Gastroesophageal sphincter (tissue), 4 donors: ENCODE measurements at regions not wholly inside any gene's neighbourhood (a gene's known extent, or its start where the extent isn't known, plus 50 kb on each side); places are given as distances from the start of the nearest gene placed in this dataset.

Experiments
- ATAC-seq: fragments of 150-250 bp; one replicate; pipeline ENCODE4 v1.9.1; 2016; ENCODE audit warnings: mild to moderate bottlenecking, moderate library complexity
- H3K27ac ChIP-seq, 4 donors: fragments of 200-600 bp; sonication (generic) in 3 of 4; 1 replicate in 3 of 4; 2 replicates in 1 of 4; pipeline ENCODE4 v1.5.1; 2016 to 2019
- H3K27me3 ChIP-seq: fragments of 200-600 bp; sonication (generic); one replicate; pipeline ENCODE4 v1.5.1; 2019
- H3K36me3 ChIP-seq, 2 donors: fragments of 200-600 bp; sonication (generic); one replicate each; pipeline ENCODE4 v1.5.1; 2019; ENCODE audit warnings: control low read depth in 1 of 2
- H3K4me1 ChIP-seq, 3 donors: fragments of 200-600 bp; sonication (generic); 1 replicate in 2 of 3; 2 replicates in 1 of 3; pipeline ENCODE4 v1.5.1; 2016 to 2019; ENCODE audit warnings: control low read depth in 2 of 3
- H3K4me3 ChIP-seq, 2 donors: fragments of 200-600 bp; sonication (generic); one replicate each; pipeline ENCODE4 v1.5.1; 2019; ENCODE audit warnings: mild to moderate bottlenecking in 1 of 2, moderate library complexity in 1 of 2
- H3K9me3 ChIP-seq, 3 donors: fragments of 200-600 bp; sonication (generic); one replicate each; pipeline ENCODE4 v1.5.1; 2017 to 2019; ENCODE audit warnings: control low read depth in 2 of 3
- EP300 ChIP-seq: sonication (generic); formaldehyde crosslinking; IDR thresholded peaks from one replicate; pipeline ENCODE4 v1.6.1; 2017; ENCODE audit warnings: antibody characterized with exemption, mild to moderate bottlenecking
- POLR2A ChIP-seq, 2 donors: fragments of 450-650 bp; IDR thresholded peaks; one replicate each; pipeline ENCODE4 v1.6.1; 2017; ENCODE audit warnings: antibody characterized with exemption in 2 of 2, mild to moderate bottlenecking in 2 of 2, moderate library complexity in 1 of 2
- POLR2AphosphoS5 ChIP-seq: sonication (generic); formaldehyde crosslinking; IDR thresholded peaks from one replicate; pipeline ENCODE4 v1.6.1; 2017; ENCODE audit warnings: antibody characterized with exemption
- WGBS, 2 donors: methylation state at CpG; one replicate each; pipeline ENCODE4 v1.1.5; 2018; ENCODE audit warnings: low coverage in 1 of 2; 5-methylcytosine and 5-hydroxymethylcytosine counted together
- TF ChIP-seq, protein P1 (sequence below), 4 experiments: fragments of 200-600 bp in 2 of 4; fragments of 450-650 bp in 2 of 4; sonication (generic) in 1 of 4; IDR thresholded peaks; one replicate each; pipeline ENCODE4 v1.5.1; 2017 to 2019; ENCODE audit warnings: antibody characterized with exemption in 4 of 4, mild to moderate bottlenecking in 2 of 4, moderate library complexity in 2 of 4

DNA sequence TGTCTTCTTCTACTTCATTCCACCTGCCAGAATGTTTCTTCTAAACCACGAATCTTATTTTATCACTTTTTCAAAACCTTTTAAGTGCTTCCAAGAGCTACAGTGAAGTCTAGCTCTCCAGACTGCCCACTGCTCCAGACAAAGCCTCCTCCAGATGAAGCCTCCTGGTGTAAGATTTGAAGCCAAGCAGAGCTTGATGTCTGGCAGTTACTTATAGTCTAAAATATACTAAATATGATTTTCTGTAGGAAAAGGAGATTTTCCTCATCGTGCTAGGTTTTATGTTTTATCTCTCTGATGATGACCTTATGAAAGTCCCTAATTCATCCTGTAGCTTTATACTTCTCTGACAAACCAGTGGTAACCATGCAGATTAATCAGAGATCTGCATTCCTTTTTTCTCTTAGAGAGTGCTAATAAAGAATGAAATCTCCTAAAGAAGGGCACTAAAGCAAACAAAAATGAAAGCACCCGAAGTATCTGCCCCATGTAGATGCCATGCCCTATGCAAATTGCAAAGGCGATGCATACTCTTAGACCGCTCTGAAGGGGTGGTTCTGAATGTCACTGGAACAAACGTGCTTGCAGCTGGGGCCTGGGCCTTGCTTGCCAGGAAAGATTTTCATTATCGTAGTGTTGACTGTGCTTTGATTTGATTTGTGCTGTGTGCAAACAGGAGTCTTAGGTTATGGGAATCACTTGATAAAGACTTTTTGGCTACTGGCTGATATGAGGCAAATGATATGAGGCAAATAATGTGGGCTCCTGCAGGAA lies 314.2 kb downstream of the PID1 start:
- no peaks in the 10 kb centered on the region for H3K4me1 ChIP-seq
- no peak for ATAC-seq
- no peak overlapping the region for H3K27ac ChIP-seq
- no peaks in the 10 kb centered on the region for H3K9me3 ChIP-seq
- no peaks in the 10 kb centered on the region for H3K27me3 ChIP-seq
- WGBS, 2 donors = 50 to 57% methylated on average over 3 to 7 of the region's 7 CpGs
- no peak overlapping the region for H3K4me3 ChIP-seq
- H3K36me3 ChIP-seq = no peaks in the 10 kb centered on the region
- no peak for TF ChIP-seq POLR2A (IDR thresholded peaks at IDR 0.05)
- no peak for TF ChIP-seq EP300
- TF ChIP-seq POLR2AphosphoS5 = no peak
- TF ChIP-seq, protein P1, sequence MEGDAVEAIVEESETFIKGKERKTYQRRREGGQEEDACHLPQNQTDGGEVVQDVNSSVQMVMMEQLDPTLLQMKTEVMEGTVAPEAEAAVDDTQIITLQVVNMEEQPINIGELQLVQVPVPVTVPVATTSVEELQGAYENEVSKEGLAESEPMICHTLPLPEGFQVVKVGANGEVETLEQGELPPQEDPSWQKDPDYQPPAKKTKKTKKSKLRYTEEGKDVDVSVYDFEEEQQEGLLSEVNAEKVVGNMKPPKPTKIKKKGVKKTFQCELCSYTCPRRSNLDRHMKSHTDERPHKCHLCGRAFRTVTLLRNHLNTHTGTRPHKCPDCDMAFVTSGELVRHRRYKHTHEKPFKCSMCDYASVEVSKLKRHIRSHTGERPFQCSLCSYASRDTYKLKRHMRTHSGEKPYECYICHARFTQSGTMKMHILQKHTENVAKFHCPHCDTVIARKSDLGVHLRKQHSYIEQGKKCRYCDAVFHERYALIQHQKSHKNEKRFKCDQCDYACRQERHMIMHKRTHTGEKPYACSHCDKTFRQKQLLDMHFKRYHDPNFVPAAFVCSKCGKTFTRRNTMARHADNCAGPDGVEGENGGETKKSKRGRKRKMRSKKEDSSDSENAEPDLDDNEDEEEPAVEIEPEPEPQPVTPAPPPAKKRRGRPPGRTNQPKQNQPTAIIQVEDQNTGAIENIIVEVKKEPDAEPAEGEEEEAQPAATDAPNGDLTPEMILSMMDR (IDR thresholded peaks at IDR 0.05) = no peak

DNA sequence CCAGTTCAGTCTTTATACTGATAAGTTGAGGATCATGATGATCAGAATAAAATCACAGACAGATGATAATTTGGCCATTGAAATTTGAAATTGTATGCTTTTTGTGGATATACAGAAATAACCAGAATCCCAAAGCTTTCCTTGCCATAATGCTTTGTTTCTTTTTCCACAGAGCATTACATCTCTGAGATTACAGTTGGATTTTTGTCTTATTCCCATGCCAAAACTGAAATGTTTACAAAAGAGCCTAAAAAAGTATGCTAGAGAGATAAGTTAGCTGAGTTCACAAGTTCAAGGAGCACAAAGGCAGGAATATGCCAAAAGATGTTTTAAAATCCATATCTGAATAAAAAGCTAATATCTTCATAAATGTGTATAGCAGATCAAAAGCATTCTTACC lies 321.3 kb downstream of the PID1 start:
- H3K9me3 ChIP-seq = no peaks in the 10 kb centered on the region
- H3K4me3 ChIP-seq = no peak overlapping the region
- no peak for TF ChIP-seq POLR2AphosphoS5
- no peak for TF ChIP-seq EP300
- TF ChIP-seq, protein P1 (IDR thresholded peaks at IDR 0.05) = no peak
- no peak for TF ChIP-seq POLR2A (IDR thresholded peaks at IDR 0.05)
- H3K36me3 ChIP-seq = no peaks in the 10 kb centered on the region
- H3K27ac ChIP-seq = no peak overlapping the region
- H3K4me1 ChIP-seq = no peaks in the 10 kb centered on the region
- H3K27me3 ChIP-seq = no peaks in the 10 kb centered on the region
- no peak for ATAC-seq

DNA sequence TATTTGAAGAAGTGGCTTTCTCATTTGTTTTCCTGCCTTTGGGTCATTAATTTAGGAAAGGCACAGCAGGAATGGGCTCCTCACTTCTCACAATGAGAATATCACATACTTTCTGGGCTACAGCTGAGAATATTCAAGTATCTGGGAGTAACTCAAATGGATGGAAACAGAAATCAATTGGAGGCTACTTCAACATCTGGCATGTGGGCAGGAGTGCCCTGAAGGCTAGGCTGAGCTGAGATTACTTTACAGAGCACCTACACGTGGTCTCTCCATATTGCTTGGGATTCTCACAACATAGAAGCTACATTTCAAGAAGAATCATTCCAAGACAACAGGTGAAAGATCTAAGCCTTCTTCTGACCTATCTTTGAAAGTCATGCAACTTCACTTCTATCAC lies 325.4 kb downstream of the PID1 start:
- Histone ChIP-seq H3K4me3 (no peak overlapping the region), H3K27me3 (no peaks in the 10 kb centered on the region), H3K36me3 (no peaks in the 10 kb centered on the region), H3K27ac (no peak overlapping the region), H3K4me1 (no peaks in the 10 kb centered on the region), H3K9me3 (no peaks in the 10 kb centered on the region)
- ATAC-seq = no peak
- TF ChIP-seq, protein P1 (IDR thresholded peaks at IDR 0.05) = no peak
- TF ChIP-seq POLR2A (IDR thresholded peaks at IDR 0.05) (no peak), POLR2AphosphoS5 (no peak), EP300 (no peak)
- WGBS, 2 donors = 63 to 67% methylated on average over 1 of the region's 1 CpG

DNA sequence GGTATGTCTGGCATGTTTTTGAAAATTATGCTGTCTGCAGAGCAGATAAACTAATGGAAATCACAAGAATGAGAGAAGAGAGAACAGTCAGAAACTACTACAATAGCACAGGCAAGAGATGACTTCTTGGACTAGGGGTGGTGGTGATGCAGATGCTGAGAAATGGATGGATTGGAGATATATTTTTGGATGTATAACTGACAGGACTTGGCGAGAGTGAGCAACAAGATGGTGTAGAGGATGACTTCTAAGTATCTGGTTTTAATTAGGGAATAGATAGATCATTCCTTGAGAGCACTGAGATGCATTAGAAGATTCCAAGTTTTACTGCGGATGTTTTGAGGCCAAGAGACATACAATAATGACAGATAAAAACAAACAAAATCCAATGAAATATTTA lies 328.2 kb downstream of the PID1 start:
- 40 to 88% methylated on average over 2 of the region's 2 CpGs for WGBS, 2 donors
- H3K36me3 ChIP-seq = no peaks in the 10 kb centered on the region
- no peaks in the 10 kb centered on the region for H3K9me3 ChIP-seq
- no peak for ATAC-seq
- H3K4me1 ChIP-seq = no peaks in the 10 kb centered on the region
- TF ChIP-seq POLR2AphosphoS5 = no peak
- TF ChIP-seq POLR2A (IDR thresholded peaks at IDR 0.05) = no peak
- TF ChIP-seq EP300 = no peak
- TF ChIP-seq, protein P1 (IDR thresholded peaks at IDR 0.05) = no peak
- H3K27me3 ChIP-seq = no peaks in the 10 kb centered on the region
- H3K4me3 ChIP-seq = no peak overlapping the region
- no peak overlapping the region for H3K27ac ChIP-seq

DNA sequence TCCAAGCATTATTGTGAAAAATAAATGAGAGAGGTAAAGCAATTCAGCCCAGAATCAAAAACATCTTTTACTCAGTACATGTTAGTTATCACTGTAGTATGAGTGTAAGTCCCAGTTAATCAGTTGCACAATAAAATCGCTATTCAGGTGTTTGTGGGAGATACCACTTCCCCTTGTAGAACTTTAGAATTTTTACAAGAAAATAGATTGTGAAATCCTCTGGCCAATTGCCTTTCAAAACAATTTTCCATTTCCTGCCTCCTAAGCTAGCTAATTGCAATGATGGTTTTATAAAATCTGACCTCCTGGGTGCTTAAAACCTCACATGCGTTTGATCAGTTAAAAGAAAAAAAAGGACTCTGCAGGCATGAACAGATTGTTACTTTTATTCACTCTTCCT lies 332.5 kb downstream of the PID1 start:
- Histone ChIP-seq H3K4me1 (no peaks in the 10 kb centered on the region), H3K27ac (no peak overlapping the region), H3K4me3 (no peak overlapping the region), H3K27me3 (no peaks in the 10 kb centered on the region), H3K36me3 (no peaks in the 10 kb centered on the region), H3K9me3 (peaks cover 0 to 6% (median 0%) of the 10 kb centered on the region in 3 donors)
- 39 to 57% methylated on average over 2 of the region's 2 CpGs for WGBS, 2 donors
- ATAC-seq = no peak
- TF ChIP-seq, protein P1 (IDR thresholded peaks at IDR 0.05) = no peak
- no peak for TF ChIP-seq POLR2AphosphoS5
- no peak for TF ChIP-seq POLR2A (IDR thresholded peaks at IDR 0.05)
- TF ChIP-seq EP300 = no peak
